ENCODE measurements at regions not wholly inside any gene's neighbourhood (a gene's known extent, or its start where the extent isn't known, plus 50 kb on each side); places are given as distances from the start of the nearest gene placed in this dataset.

DNA sequence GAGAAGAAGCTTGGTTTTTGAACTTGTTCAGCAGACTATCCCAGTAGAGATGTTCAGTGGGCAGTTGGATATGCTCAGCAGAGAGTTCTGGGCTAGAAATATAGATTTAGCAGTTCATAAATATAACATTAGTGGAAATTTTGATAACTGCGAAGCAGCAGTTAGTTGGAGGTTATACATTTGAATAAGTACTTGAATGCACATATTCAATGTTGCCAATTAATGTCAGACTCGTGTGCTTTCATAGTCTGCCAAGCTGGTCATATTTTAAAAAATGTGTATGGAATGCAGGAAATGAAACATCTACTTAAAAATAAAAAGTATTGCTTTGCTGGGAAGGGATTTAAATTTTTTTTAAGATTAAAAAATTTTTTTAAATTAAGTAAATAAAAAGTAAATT, 92.5 kb upstream of the E2F3 start:
- Histone ChIP-seq H3K4me2 (replicated peaks; ENCODE audit: low read depth, low read length, poor library complexity, severe bottlenecking) (no peak overlapping the region), H3K79me2 (ENCODE audit: control insufficient read depth, insufficient read depth, low read length) (no peaks in the 10 kb centered on the region), H3K9ac (ENCODE audit: low read length) (no peak overlapping the region), H3K36me3 (replicated peaks in 1 of 2; ENCODE audit: control extremely low read depth in 1 of 2, control insufficient read depth in 1 of 2, extremely low read depth in 1 of 2, insufficient read depth in 2 of 2, low read length in 1 of 2) (no peaks in the 10 kb centered on the region), H3K27me3 (replicated peaks in 1 of 4; ENCODE audit: control extremely low read depth in 1 of 4, control insufficient read depth in 3 of 4, insufficient read depth in 4 of 4, low read length in 3 of 4) (peaks cover 0 to 2% (median 0%) of the 10 kb centered on the region in 4 experiments), H2AFZ (ENCODE audit: insufficient read depth, low read depth, low read length, poor library complexity, severe bottlenecking) (no peak overlapping the region), H3K4me1 (ENCODE audit: control insufficient read depth in 2 of 2, insufficient read depth in 2 of 2, low read length in 2 of 2) (no peaks in the 10 kb centered on the region), H4K20me1 (ENCODE audit: control insufficient read depth, insufficient read depth, low read length, poor library complexity, severe bottlenecking) (no peaks in the 10 kb centered on the region), H3K27ac (ENCODE audit: low read length in 2 of 2) (no peak overlapping the region), H3K9me3 (ENCODE audit: control extremely low read depth in 1 of 3, control insufficient read depth in 2 of 3, insufficient read depth in 1 of 3, low read length in 2 of 3) (peaks cover 0 to 5% (median 0%) of the 10 kb centered on the region in 3 donors), H3K4me3 (ENCODE audit: control extremely low read depth in 1 of 5, extremely low read depth in 1 of 5, insufficient read depth in 1 of 5, low read depth in 2 of 5, low read length in 4 of 5) (no peak overlapping the region)
- peaks cover 16% of the 10 kb centered on the region for H3K27me3 Mint-ChIP-seq
- no peaks in the 10 kb centered on the region for H3K4me1 Mint-ChIP-seq
- CTCF ChIA-PET = no interaction called here
- H3K4me3 Mint-ChIP-seq = no peak overlapping the region
- intact Hi-C loops (cut with micrococcal nuclease) = no loop called here
- H3K27ac Mint-ChIP-seq = no peak overlapping the region
- no CpG with 5 or more reads among the region's 2 CpGs for WGBS (ENCODE audit: insufficient coverage)
- no peak for ATAC-seq (ENCODE audit: low read depth)
- POLR2A ChIA-PET = no interaction called here
- TF ChIP-seq EZH2 (IDR thresholded peaks at IDR 0.05; ENCODE audit: borderline replicate concordance, insufficient read depth, low read depth, low read length, poor library complexity, severe bottlenecking) = no peak
- TF ChIP-seq, protein P1, sequence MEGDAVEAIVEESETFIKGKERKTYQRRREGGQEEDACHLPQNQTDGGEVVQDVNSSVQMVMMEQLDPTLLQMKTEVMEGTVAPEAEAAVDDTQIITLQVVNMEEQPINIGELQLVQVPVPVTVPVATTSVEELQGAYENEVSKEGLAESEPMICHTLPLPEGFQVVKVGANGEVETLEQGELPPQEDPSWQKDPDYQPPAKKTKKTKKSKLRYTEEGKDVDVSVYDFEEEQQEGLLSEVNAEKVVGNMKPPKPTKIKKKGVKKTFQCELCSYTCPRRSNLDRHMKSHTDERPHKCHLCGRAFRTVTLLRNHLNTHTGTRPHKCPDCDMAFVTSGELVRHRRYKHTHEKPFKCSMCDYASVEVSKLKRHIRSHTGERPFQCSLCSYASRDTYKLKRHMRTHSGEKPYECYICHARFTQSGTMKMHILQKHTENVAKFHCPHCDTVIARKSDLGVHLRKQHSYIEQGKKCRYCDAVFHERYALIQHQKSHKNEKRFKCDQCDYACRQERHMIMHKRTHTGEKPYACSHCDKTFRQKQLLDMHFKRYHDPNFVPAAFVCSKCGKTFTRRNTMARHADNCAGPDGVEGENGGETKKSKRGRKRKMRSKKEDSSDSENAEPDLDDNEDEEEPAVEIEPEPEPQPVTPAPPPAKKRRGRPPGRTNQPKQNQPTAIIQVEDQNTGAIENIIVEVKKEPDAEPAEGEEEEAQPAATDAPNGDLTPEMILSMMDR (IDR thresholded peaks at IDR 0.05) = no peak
- no peak for DNase-seq
- H3K9me3 Mint-ChIP-seq (ENCODE audit: insufficient read depth) = peaks cover 2% of the 10 kb centered on the region

DNA sequence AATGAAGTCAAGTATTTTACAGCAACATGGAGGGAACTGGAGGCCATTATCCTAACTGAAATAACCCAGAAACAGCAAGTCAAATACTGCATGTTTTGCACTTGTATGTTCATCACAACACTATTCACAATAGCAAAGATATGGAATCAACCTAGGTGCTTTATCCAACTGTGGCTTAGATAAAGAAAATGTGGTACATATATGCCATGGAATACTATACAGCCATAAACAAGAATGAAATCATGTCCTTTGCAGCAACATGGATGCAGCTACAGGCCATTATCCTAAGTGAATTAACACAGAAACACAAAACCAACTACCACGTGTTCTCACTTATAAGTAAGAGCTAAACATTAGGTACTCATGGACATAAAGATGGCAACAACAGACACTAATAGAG, 91.5 kb upstream of the E2F3 start:
- Histone ChIP-seq H3K4me2 (replicated peaks; ENCODE audit: low read depth, low read length, poor library complexity, severe bottlenecking) (no peak overlapping the region), H3K4me3 (ENCODE audit: control extremely low read depth in 1 of 5, extremely low read depth in 1 of 5, insufficient read depth in 1 of 5, low read depth in 2 of 5, low read length in 4 of 5) (no peak overlapping the region), H3K4me1 (ENCODE audit: control insufficient read depth in 2 of 2, insufficient read depth in 2 of 2, low read length in 2 of 2) (no peaks in the 10 kb centered on the region), H3K27ac (ENCODE audit: low read length in 2 of 2) (no peak overlapping the region), H3K9me3 (ENCODE audit: control extremely low read depth in 1 of 3, control insufficient read depth in 2 of 3, insufficient read depth in 1 of 3, low read length in 2 of 3) (peaks cover 0 to 5% (median 0%) of the 10 kb centered on the region in 3 donors), H3K79me2 (ENCODE audit: control insufficient read depth, insufficient read depth, low read length) (no peaks in the 10 kb centered on the region), H3K36me3 (replicated peaks in 1 of 2; ENCODE audit: control extremely low read depth in 1 of 2, control insufficient read depth in 1 of 2, extremely low read depth in 1 of 2, insufficient read depth in 2 of 2, low read length in 1 of 2) (no peaks in the 10 kb centered on the region), H3K27me3 (replicated peaks in 1 of 4; ENCODE audit: control extremely low read depth in 1 of 4, control insufficient read depth in 3 of 4, insufficient read depth in 4 of 4, low read length in 3 of 4) (peaks cover 0 to 2% (median 0%) of the 10 kb centered on the region in 4 experiments), H2AFZ (ENCODE audit: insufficient read depth, low read depth, low read length, poor library complexity, severe bottlenecking) (no peak overlapping the region), H4K20me1 (ENCODE audit: control insufficient read depth, insufficient read depth, low read length, poor library complexity, severe bottlenecking) (no peaks in the 10 kb centered on the region), H3K9ac (ENCODE audit: low read length) (no peak overlapping the region)
- H3K27me3 Mint-ChIP-seq = peaks cover 20% of the 10 kb centered on the region
- no CpG with 5 or more reads among the region's 1 CpG for WGBS (ENCODE audit: insufficient coverage)
- H3K27ac Mint-ChIP-seq = no peak overlapping the region
- peaks cover 2% of the 10 kb centered on the region for H3K9me3 Mint-ChIP-seq (ENCODE audit: insufficient read depth)
- intact Hi-C loops (cut with micrococcal nuclease) = no loop called here
- ChIA-PET POLR2A (no interaction called here), CTCF (no interaction called here)
- no peak for TF ChIP-seq EZH2 (IDR thresholded peaks at IDR 0.05; ENCODE audit: borderline replicate concordance, insufficient read depth, low read depth, low read length, poor library complexity, severe bottlenecking)
- TF ChIP-seq, protein P1 (IDR thresholded peaks at IDR 0.05) = no peak
- H3K4me3 Mint-ChIP-seq = no peak overlapping the region
- H3K4me1 Mint-ChIP-seq = no peaks in the 10 kb centered on the region
- ATAC-seq (ENCODE audit: low read depth) (no peak), DNase-seq (no peak)

Measured in B cell (primary cell).